ENCODE measurements at regions not wholly inside any gene's neighbourhood (a gene's known extent, or its start where the extent isn't known, plus 50 kb on each side); places are given as distances from the start of the nearest gene placed in this dataset.

- H3K4me3 ChIP-seq = no peak overlapping the region
- no peaks in the 10 kb centered on the region for H3K27me3 ChIP-seq (replicated peaks; ENCODE audit: insufficient read depth)
- 87% methylated on average over 4 of the region's 4 CpGs for WGBS
- H3K36me3 ChIP-seq = no peaks in the 10 kb centered on the region
- DNase-seq (ENCODE audit: low spot score) = no peak
- intact Hi-C loops (cut with DNase I) = no loop called here
- no peak for TF ChIP-seq POLR2A (IDR thresholded peaks at IDR 0.05)
- no peak for TF ChIP-seq CTCF (IDR thresholded peaks at IDR 0.05)
- TF ChIP-seq POLR2AphosphoS5 (IDR thresholded peaks at IDR 0.05) = no peak
- no peak overlapping the region for H3K27ac ChIP-seq
- H3K4me1 ChIP-seq (replicated peaks) = no peaks in the 10 kb centered on the region
- no peaks in the 10 kb centered on the region for H3K9me3 ChIP-seq
Observed at GRCh38 chr19:31173991-31174390, 175.2 kb downstream of the TSHZ3 start.

- no peaks in the 10 kb centered on the region for H3K4me1 ChIP-seq (replicated peaks)
- H3K9me3 ChIP-seq = no peaks in the 10 kb centered on the region
- no peak for DNase-seq (ENCODE audit: low spot score)
- WGBS = 99% methylated on average over 4 of the region's 4 CpGs
- TF ChIP-seq POLR2A (IDR thresholded peaks at IDR 0.05) (no peak), POLR2AphosphoS5 (IDR thresholded peaks at IDR 0.05) (no peak), CTCF (IDR thresholded peaks at IDR 0.05) (no peak)
- no peak overlapping the region for H3K27ac ChIP-seq
- no peaks in the 10 kb centered on the region for H3K36me3 ChIP-seq
- H3K27me3 ChIP-seq (replicated peaks; ENCODE audit: insufficient read depth) = no peaks in the 10 kb centered on the region
- intact Hi-C loops (cut with DNase I) = no loop called here
- H3K4me3 ChIP-seq = no peak overlapping the region
Observed at GRCh38 chr19:31171936-31172335, 177.3 kb downstream of the TSHZ3 start.

GRCh38 chr19:31170046-31170445 is 179.2 kb downstream of the TSHZ3 start:
- TF ChIP-seq CTCF (IDR thresholded peaks at IDR 0.05) = no peak
- TF ChIP-seq POLR2AphosphoS5 (IDR thresholded peaks at IDR 0.05) = no peak
- TF ChIP-seq POLR2A (IDR thresholded peaks at IDR 0.05) = no peak
- 97% methylated on average over 2 of the region's 2 CpGs for WGBS
- H3K36me3 ChIP-seq = no peaks in the 10 kb centered on the region
- intact Hi-C loops (cut with DNase I) = no loop called here
- H3K27ac ChIP-seq = no peak overlapping the region
- no peaks in the 10 kb centered on the region for H3K4me1 ChIP-seq (replicated peaks)
- H3K9me3 ChIP-seq = no peaks in the 10 kb centered on the region
- H3K27me3 ChIP-seq (replicated peaks; ENCODE audit: insufficient read depth) = no peaks in the 10 kb centered on the region
- DNase-seq (ENCODE audit: low spot score) = no peak
- H3K4me3 ChIP-seq = no peak overlapping the region

GRCh38 chr19:31168106-31168625 is 181.1 kb downstream of the TSHZ3 start:
- H3K9me3 ChIP-seq = no peaks in the 10 kb centered on the region
- H3K4me3 ChIP-seq = no peak overlapping the region
- intact Hi-C loops (cut with DNase I) = no loop called here
- H3K27me3 ChIP-seq (replicated peaks; ENCODE audit: insufficient read depth) = no peaks in the 10 kb centered on the region
- H3K36me3 ChIP-seq = no peaks in the 10 kb centered on the region
- WGBS = 77% methylated on average over 8 of the region's 8 CpGs
- no peak overlapping the region for H3K27ac ChIP-seq
- no peak for DNase-seq (ENCODE audit: low spot score)
- no peaks in the 10 kb centered on the region for H3K4me1 ChIP-seq (replicated peaks)
- TF ChIP-seq POLR2A (IDR thresholded peaks at IDR 0.05) (no peak), CTCF (IDR thresholded peaks at IDR 0.05) (no peak), POLR2AphosphoS5 (IDR thresholded peaks at IDR 0.05) (no peak)

- Histone ChIP-seq H3K4me3 (no peak overlapping the region), H3K27me3 (replicated peaks; ENCODE audit: insufficient read depth) (no peaks in the 10 kb centered on the region), H3K27ac (no peak overlapping the region), H3K4me1 (replicated peaks) (no peaks in the 10 kb centered on the region), H3K36me3 (no peaks in the 10 kb centered on the region), H3K9me3 (no peaks in the 10 kb centered on the region)
- no peak for TF ChIP-seq POLR2A (IDR thresholded peaks at IDR 0.05)
- no peak for TF ChIP-seq POLR2AphosphoS5 (IDR thresholded peaks at IDR 0.05)
- TF ChIP-seq CTCF (IDR thresholded peaks at IDR 0.05) = no peak
- 47% methylated on average over 8 of the region's 8 CpGs for WGBS
- intact Hi-C loops (cut with DNase I) = no loop called here
- DNase-seq (ENCODE audit: low spot score) = no peak
Observed at GRCh38 chr19:31167690-31168089, 181.5 kb downstream of the TSHZ3 start.

All from prostate gland (tissue), 2 donors.